Anterior cingulate cortex (tissue), 58 donors: ENCODE measurements at regions not wholly inside any gene's neighbourhood (a gene's known extent, or its start where the extent isn't known, plus 50 kb on each side); places are given as distances from the start of the nearest gene placed in this dataset.
A peak's percentile ranks its signal among the peaks of the same experiment; 100 is the strongest.

Source experiments
- DNase-seq, 58 donors: peaks; one replicate each; lab custom pipeline; 2025; lab: John Stamatoyannopoulos, UW

GRCh38 chr9:117649126-117649525 is 55.1 kb upstream of the TLR4 start:
- no peak for DNase-seq

DNA sequence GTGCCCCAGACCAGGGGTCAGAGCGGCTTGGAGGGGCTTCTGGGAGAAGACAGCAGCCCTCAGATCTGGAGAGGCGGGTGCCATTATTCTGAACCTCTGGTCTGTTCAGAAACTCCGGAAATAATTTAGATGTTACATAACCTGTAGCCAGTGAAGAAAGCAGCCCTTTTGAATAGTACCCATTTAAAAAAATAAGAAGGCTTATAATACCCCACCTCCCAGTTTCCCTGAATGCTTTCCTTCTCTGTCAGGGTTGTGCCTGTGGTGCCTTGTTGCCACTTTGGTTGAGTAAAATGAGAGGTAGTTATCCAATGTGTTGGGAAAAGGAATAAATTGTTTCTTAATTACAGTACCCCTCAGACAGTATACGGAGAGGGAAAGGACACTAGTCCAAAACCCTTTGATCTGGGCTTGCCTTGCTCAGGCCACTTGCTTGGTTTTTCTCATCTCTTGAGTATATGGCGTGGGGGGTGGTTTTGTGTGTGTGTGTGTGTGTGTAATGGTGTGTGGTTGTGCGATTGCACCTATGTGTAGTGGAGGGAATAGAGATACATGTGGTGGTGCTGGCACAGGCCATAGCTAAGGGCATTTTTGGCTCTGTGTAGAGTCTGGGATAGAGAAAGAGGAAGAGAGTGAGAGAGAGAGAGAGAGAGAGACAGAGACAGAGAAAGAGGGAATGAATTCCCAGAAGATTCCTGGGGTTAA is 59.1 kb upstream of the TLR4 start:
- DNase-seq = peak in 9 of 58 donors; percentile 4 to 68 (median 47)

GRCh38 chr9:117644133-117644931 is 59.9 kb upstream of the TLR4 start:
- peak in 50 of 58 donors; percentile 15 to 84 (median 61) for DNase-seq

DNA sequence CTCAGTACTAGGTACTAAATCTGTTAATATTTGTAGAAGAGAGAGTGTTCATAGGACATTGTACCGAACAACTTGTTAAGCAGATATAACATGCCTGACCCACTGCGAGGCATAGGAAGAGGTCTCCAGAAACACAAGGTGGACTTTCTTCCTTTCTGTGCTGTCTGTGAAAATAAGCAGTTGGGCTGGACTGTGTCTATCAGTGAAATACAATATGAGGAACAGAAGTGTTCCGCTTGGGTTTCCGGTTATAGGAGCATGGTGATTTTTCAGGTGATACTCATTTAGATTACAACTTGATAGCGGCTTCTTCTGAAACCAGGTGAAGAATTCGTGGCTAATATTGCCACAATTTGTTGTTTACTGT is 60.9 kb upstream of the TLR4 start:
- DNase-seq = no peak

DNA sequence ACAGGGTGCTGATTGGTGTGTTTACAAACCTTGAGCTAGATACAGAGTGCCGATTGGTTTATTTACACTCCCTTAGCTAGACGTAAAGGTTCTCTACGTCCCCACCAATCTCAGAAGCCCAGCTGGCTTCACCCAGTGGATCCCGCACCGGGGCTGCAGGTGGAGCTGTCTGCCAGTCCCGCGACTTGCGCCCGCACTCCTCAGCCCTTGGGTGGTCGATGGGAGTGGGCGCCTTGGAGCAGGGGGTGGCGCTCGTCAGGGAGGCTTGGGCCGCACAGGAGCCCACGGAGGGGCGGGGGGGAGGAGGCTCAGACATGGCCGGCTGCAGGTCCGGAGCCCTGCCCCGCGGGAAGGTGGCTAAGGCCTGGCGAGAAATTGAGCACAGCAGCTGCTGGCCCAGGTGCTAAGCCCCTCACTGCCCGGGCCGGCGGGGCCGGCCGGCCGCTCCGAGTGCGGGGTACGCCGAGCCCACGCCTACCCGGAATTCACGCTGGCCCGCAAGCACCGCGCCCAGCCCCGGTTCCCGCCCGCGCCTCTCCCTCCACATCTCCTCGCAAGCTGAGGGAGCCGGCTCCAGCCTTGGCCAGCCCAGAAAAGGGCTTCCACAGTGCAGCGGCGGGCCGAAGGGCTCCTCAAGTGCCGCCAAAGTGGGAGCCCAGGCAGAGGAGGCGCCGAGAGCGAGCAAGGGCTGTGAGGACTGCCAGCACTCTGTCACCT is 61.5 kb upstream of the TLR4 start:
- peak in 3 of 58 donors; percentile 2 to 16 (median 13) for DNase-seq

DNA sequence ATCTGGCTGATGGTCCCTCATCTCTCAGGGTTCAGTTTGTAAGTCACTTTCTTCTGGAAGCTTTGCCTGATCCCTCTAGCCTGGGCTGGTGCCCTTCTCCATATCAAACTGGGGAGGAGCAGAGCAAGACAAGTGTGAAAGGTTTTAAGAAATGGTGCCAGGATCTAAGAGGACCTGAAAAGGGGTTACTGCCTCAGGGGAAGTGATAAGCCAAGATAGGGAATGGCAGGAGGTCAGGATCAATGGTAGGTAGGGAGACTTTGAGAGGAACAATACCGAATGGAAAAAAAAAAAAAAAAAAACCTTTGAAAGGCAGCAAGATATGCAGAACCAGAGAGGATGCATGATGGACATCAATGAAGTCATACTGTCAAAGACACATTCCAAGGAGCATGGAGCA is 67.5 kb upstream of the TLR4 start:
- DNase-seq = no peak

GRCh38 chr9:117625154-117625553 is 79.0 kb upstream of the TLR4 start:
- no peak for DNase-seq

DNA sequence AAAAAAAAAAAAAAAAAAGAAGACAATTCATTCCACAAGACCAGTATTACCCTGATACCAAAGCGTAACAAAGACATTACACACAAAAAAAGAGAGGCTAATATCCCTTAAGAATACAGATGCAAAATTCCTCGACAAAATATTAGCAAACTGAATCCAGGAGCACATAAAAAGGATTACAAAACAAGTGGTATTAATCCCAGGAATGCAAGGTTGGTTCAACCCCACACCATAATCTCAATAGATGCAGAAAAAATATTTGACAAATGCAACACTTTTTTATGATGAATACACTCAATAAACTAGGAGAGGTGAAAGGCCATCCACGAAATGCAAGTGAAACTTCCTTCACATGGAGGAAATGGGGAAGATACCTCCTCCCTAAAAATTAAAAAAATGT is 80.1 kb upstream of the TLR4 start:
- no peak for DNase-seq

- no peak for DNase-seq
Observed at GRCh38 chr9:117622347-117622746, 81.9 kb upstream of the TLR4 start.

- DNase-seq = no peak
Observed at GRCh38 chr9:117616431-117616831, 87.8 kb upstream of the TLR4 start.

DNA sequence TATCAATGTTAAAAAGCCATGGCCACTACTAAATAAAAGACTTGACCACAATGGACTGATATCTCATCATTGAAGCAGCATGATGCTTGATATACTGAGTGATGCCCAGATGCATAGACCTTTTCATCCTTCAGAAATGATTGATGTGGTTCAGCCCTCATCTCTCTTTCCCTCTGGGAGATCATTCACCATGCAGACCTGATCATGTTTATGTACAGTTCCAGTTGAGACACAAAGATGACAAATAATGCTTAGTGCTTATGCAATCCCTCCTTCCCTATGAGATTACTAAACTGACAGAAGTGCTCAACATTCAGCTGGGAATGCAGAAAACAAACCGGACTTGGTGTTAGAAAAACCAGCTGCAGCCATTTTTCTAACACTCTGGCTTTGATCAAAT is 91.9 kb upstream of the TLR4 start:
- no peak for DNase-seq

- no peak for DNase-seq
Observed at GRCh38 chr9:117597977-117598376, 106.2 kb upstream of the TLR4 start.

DNA sequence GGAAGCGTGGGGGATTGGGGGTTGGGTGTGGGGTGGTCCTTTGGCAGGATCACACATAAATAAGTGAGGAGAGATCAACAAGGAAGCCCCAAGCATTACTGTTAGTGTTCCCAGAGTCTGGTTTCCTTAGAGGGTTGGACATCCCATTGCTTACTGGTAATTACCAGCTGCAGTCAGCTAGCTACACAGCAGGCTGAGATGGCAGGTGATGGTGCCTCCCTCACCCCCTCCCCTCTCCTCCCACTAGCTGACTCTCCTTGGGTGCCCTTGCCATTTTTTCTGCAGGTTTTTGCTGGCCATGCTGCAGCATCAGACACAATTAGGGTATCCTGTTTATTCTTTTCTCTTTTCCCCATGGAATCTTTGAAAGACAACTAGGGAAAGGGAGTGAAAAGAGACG is 107.5 kb upstream of the TLR4 start:
- DNase-seq = no peak

DNA sequence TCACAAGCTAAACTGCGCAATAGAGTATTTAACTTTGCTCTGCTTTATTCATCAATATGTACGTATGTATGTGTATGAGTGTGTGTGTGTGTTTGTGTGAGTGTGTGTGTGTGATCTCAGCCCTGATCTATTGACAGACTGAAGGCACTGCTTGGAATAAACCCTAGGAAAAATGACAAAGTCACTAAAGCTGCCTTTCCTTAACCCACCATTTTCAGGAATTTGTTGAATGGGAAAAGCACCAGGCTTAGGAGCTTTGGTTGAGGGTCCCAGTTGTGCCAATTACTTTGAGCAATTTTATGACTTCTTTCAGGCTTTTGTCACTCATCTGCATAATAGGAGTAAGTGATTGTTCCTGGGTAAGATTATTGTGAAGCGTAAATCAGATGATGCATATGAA is 108.6 kb upstream of the TLR4 start:
- DNase-seq = no peak

DNA sequence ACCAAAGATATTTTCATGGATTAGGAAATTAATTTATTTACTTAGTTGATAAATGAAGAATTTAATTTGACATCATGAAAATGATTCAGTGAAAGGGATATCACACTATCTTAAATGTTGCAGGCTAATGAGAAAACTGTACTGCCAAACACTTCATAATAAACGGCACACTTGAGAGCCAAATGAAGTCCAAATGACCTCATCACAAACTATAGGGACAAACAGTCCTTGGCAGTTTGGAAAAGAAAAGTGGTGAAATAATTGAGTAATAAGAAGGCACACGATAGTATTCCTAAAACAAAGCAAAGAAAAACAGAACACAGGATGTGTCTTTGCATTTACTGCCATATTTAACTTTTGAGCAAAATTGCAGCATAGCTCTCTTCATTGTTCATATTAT is 116.9 kb upstream of the TLR4 start:
- no peak for DNase-seq

DNA sequence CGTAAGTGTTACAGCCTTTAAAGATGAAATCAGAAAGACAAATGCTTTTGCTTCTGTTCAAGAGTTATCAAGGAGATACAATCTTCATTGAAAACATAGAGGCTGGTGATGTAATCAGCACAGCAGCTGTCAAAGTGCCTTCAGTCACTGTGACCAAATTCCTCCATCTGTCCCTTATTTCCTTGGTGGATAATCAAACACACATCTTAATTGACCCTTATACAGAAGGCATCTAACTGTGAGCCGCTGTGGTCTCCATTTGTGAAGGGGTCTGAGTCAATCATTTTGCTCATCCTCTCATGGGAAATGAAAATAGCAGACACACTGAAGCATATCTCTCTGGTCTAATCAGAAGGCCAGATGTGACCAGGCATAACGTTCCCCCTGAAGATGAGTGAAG is 130.1 kb upstream of the TLR4 start:
- DNase-seq = no peak

DNA sequence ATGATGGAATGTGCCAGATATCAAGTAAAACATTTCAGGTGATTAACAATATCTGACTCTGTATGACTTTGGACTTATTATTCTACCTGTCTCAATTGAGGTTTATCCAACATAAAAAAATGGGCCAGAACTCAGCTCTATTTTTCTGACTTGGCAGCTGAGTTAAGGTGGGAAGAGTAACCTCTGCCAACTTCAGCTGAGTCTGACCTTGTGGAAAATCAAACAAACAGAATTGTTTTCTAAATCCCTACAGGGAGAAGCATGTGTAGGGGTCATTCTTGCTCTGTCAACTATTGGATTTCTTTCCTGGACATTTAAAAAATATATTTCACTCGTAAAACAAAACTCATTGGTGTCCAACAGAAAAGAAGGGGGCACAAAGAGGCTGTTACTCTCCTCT is 139.4 kb upstream of the TLR4 start:
- DNase-seq = no peak

- DNase-seq = no peak
Observed at GRCh38 chr9:117561761-117562160, 142.4 kb upstream of the TLR4 start.

DNA sequence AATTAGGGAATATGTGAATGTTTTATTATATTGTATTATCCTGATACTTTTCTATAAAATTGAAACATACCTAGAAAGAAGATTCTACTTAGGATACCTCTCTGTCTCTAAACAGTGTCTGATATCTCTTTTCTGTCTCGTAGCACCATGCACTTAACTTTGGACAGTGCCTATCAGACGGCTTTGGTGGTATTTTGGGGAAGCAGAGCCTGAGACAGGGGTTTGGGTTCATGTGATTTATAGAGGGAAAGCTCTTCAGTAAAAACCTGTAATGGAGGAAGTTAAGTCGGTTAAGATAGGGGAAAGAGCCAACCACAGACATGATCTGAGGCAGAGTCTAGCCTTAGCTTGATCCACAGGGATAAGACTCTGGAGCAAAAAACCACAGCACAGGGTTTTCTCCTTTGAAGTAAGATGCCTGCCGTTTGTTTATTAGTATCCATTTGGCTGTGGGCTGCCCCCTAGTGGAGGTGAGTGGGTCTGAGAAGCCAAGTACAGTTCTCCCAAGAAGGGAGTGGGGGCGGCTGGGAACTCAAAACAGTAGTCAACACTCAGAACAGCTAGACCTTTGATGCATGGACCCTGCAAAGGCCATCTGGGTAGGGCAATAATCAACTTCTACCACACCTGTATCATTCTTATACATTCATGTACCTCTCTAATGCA is 141.2 kb upstream of the ASTN2 start:
- DNase-seq = peak in 29 of 58 donors; percentile 0 to 54 (median 12)

DNA sequence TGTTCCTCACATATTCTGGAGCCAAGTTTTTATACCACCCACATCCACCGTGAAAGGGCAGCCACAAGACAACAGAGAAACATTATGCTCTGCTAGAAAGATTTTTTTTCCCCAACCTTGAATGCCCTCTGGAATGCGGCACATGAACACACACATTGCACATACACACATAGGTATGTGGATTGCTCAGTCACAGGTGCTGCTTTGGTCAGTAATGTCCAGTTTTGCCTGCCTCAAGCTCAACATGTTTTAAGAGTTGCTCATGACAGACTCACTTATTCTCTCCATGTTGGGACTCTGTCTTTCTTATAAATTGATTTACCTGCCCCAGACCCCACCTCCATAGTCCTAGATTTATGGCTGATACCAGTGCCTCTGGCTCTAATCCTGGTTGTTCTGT is 138.0 kb upstream of the ASTN2 start:
- DNase-seq = no peak

- no peak for DNase-seq
Observed at GRCh38 chr9:117551171-117551570, 136.3 kb upstream of the ASTN2 start.
